GM21529 (cell line): ENCODE measurements at regions not wholly inside any gene's neighbourhood (a gene's known extent, or its start where the extent isn't known, plus 50 kb on each side); places are given as distances from the start of the nearest gene placed in this dataset.
"Not testable (repeated sequence)": the region's sequence is repeated elsewhere in the genome, so short reads cannot be mapped to it uniquely, and the experiment has no call there.

Experiments used
- ATAC-seq: cut with Tn5 transposase; IDR thresholded peaks from one replicate; pipeline ENCODE4 v1.9.1; 2021; ENCODE audit not compliant: unreplicated experiment

DNA sequence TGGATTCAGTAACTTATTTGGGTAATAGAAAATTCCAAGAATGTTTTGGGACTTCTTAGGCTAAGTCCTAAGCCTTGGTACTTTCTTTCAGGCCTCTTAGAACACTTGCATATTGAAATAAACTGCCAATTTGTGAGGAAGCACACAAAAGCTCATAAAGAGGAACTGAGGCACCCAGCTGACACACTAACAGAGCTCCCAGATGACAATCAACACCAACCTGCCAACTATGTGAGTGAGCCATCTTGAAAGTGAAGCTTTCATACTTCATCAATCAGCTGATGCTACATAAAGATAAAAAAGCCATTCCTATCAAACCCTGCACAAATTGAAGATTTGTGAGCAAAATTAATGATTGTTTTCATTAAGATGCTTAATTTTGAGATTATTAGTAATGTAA is 832.5 kb upstream of the EPHA7 start:
- ATAC-seq: no peak

DNA sequence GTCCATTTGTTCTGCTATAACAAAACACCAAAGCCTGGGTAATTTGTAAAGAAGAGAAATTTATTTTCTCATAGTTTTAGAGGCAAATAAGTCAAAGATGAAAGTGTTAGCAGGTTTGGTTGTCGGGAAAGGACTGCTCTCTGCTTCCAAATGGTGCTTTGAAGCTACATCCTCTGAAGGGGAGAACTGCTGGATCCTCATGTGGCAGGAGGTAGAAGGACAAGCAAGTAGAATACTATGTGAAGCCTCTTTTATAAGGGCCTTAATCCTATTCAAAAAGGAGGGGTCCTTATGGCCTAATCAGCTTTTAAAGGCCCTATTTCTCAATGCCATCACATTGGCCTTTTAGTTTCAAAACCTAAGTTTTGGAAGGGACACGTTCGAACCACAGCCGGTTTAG is 826.0 kb upstream of the EPHA7 start:
- ATAC-seq: no peak

DNA sequence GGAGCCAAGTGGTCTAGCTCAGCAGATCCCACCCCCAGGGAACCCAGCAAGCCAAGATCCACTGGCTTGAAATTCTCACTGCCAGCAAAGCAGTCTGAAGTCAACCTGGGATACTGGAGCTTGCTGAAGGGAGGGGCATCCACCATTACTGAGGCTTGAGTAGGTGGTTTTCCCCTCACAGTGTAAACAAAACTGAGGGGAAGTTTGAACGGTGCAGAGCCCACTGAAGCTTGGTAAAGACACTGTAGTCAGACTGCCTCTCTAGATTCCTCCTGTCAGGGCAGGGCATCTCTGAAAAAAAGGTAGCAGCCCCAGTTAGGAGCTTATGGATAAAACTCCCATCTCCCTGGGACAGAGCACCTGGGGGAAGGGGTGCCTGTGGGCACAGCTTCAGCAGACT is 819.5 kb upstream of the EPHA7 start:
- no peak for ATAC-seq

DNA sequence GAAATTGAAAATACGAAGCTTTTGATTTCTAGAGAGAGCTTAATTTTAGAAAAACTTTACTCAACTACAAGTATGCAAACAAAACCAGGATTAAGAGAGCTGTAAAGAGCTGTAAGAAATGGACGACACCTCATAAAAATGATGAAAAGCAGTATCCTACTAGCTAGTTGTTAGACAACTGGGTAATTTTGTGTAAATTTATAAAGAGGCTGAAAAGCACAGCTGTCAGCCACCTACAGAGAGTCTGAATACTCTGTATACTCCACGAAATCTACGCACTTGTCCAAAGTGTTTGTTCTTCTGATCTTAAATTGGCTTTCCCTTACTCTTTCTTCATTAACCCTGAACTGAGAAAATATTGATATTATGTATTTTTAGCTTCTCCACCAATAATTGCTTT is 808.4 kb upstream of the EPHA7 start:
- ATAC-seq: no peak

DNA sequence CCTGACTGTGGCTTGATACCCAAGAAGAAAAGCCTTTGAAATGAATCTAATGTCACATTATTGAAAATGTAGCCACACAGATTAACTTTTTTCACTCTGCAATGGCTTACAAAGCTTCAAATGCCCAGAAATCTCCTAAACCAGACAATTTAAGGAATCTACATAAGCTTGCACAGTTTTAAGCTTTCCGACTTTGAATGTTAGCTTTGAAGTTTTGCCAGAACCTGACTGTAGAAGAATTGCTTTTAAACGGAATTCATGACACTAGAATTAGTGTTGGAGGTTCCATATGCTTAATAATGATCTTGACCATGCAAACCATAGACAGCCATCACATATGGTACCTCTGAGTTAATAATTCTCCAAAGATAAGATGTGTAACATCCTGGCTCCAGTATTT is 798.5 kb upstream of the EPHA7 start:
- no peak for ATAC-seq

DNA sequence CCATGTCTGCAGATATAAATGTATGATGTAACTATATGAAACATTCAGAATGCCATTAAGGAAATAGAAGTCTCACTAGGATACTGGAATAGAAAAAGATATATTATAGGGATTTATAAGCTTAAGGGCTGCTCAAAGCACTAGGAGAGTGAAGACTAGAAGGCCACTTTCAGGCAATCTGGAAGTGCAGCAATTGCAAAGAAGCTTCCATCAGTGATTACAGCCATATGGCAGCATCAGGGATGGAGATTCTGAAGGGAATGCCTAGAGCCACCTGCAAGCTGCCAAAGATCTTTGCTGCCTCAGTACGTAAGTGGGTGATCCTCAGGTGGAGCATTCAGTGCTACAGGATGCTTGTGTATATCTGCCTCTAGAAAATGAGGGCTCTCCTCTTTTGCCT is 796.2 kb upstream of the EPHA7 start:
- no peak for ATAC-seq

DNA sequence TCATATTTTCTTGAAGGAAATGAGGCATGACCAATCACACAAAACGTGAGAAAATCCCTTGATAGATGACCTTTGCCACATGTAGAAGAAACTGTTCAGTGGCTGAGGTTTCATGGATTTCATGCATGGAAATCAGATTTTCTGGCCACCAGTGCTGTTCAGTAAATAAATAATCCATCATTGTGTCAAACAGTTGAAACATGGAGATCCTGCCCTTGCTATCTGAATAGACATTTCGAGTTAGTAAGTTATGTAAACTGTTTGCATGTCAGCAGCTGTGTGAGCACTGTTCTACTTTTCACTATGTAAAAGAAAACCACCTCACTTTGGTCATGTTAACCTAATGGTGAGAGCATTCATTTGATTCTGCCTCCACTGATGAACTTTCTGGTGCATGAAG is 793.9 kb upstream of the EPHA7 start:
- ATAC-seq: no peak

DNA sequence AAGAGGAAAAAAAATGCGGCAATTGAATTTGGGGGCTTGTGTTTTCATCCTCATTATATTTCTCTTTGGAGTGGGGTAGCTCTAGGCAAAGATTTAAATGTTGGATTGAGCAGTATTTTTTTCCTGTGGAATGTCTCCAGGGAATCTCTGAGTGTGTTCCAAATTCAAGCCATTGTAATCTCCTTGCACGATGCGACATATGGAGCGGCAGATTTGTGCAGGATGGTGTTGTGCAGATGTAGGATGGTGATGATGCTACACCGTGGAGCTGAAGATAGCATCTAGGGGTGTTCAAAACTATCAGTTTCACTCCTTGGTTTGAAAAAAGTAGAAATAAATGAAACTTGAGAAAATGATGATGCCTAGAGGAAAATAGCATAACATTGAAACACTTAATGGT is 777.5 kb upstream of the EPHA7 start:
- ATAC-seq: no peak

DNA sequence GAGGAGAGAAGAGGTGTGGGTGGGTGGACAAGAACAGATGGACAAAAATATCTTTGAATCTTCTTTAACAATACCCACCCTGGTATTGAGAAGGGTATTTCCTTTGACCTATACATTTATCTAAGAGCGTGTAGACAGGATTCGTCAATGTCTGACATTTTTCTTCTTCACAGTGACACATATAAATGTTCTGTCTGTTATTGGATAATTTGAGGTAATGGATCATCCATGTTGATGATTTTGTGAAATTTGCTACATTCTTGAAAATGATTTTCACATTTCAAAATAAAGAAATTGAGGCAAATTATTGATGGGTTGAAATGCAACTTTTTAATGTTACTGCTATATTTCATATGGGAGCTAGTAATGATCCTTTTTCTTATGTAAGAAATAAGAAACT is 770.7 kb upstream of the EPHA7 start:
- ATAC-seq: no peak

DNA sequence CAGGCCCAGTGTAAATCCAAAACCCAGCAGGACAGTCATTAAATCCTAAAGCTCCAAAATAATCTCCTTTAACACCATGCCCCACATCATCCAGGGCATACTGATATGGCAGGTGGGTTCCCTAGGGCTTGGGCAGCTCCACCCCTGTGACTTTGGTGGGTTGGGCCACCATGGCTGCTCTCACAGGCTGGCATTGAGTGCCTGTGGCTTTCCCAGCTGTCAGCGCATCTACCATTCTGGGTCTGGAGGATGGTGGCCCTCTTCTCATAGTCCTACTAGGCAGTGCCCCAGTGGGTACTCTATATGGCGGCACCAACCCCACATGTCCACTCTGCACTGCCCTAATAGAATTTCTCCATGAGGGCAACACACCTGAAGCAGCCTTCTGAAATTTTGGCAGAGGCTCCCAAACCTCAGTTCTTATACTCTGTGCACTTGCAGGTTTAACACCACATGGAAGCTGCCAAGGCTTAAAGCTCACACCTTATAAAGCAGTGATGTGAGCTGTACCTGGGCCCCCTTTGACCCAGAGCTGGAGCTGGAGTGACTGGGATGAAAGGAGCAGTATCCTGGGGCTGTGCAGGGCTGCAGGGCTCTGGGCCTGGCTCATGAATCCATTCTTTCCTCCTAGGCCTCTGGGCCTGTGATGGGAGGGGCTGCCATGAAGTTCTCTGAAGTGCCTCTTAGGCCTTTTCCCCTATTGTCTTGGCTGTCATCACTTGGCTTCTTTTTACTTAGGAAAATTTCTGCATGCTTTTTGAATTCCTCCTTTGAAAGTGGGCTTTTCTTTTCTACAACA is 765.5 kb upstream of the EPHA7 start:
- ATAC-seq: no peak

DNA sequence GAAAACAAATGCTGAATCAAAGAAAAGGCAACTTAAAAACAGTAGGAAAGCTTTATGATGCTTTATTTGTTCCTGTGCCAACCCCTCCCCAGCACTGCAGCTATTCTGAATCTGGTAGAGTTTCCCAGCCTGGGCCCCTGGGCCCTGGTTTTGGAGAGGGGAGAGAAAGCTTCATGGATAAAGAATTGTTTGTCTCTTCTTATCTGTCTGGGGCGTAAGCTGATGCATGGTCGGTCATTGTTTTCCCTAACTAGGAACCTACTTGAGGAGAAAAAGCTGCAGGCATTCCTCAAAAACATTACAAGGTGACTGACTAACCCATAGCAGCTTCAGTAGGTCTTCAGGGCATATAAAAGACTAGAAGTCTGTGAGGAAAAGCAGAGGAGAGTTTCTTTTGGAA is 758.1 kb upstream of the EPHA7 start:
- no peak for ATAC-seq

DNA sequence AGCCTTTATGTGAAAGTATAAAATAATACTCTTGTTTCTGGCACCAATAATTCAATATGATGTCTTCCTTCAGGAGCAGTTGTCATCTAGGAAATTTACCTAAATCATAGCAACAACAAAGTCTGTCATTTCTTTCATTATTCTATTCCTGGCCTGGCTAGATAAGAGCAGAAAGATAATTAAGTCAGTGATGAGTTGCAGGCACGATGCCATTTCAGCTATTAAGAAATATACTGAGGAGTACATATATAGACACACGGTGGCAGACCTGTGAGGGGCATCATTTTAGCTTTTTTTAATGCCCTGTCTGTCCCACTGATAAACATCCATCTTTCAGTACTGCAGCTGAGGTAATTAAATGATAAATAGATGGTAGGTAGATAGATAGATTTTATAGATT is 756.1 kb upstream of the EPHA7 start:
- no peak for ATAC-seq

DNA sequence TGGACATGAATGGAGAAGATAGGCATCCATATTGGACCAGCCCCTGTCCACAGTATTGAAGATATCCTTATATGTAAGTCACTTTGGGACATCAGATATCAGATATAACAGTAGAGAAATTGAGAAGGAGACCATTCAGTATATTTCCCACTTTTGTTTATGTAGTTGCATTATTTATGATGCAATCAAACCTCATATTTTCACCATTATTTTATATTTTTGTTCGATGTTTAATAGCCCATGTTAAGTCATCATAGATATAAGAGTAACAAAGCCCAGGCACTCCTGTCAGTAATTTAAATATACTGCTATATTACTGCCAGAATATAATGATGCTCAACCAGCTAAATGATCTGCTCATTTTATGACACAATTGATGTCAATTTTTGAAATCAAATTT is 744.5 kb upstream of the EPHA7 start:
- no peak for ATAC-seq

DNA sequence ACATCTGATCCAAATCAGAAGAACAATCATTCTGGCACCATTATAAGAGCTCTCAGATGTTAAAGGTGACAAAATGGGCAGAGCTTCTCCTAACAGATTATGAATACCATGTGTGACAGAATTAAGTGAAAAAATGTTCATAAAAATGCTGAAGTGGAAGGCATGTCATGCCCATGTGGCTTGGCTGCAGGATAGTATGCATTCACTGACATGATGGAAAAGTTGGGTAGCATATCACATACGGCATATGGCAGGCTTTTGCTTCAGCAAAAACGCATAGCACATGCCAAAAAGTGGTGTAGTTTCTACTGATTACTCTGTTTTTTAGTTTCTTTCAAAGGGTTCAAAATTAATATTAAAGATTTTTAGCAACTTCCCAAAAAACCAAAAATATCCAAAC is 731.5 kb upstream of the EPHA7 start:
- ATAC-seq: no peak

DNA sequence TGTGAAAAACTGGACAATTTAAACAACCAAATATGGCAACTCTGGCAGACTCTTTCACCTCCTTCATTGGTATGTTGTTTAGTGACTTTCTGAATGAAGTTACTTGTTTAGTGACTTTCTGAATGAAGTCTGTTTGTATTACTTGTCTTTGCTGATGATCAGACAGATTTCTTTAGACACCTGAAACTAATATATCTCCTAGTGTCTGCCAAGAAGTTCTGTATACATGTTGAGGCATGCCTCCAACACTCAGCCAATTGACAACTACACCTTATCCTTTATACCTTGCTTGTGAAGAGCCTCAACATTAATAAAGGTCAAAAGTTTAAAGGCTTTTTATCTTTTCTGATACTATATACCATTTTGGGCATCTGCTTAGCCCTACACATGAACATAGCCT is 725.4 kb upstream of the EPHA7 start:
- no peak for ATAC-seq

DNA sequence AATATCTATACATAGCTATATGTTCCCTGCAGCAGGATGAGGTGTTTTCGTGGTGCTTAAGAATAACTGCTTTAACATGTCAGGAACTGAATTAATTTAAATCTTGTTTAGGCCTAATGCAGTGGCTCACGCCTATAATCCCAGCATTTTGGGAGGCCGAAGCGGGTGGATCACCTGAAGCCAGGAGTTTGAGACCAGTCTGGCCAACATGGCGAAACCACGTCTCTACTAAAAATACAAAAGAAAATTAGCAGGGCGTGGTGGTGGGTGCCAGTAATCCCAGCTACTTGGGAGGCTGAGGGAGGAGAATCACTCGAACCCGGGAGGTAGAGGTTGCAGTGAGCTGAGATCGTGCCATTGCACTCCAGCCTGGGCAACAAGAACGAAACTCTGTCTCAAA is 717.8 kb upstream of the EPHA7 start:
- ATAC-seq: not testable (repeated sequence)

DNA sequence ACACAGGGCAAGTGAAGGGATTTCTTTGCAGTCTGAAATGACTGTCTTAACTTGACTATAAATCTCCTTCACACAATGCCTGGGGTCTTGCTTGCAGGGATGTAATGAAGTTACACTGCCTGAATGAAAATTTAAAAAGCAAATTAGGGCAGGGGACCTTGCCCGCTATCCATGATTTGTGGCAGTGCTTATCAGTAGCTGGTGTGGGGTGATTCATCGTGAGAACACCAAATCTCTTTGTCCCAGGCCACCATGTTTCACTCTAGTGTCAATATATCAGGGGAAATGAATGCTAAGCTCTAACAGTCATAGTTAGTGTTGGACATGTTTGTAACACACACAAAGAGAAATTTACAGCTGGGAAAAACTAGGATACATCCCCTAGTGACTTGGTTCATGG is 713.7 kb upstream of the EPHA7 start:
- no peak for ATAC-seq

DNA sequence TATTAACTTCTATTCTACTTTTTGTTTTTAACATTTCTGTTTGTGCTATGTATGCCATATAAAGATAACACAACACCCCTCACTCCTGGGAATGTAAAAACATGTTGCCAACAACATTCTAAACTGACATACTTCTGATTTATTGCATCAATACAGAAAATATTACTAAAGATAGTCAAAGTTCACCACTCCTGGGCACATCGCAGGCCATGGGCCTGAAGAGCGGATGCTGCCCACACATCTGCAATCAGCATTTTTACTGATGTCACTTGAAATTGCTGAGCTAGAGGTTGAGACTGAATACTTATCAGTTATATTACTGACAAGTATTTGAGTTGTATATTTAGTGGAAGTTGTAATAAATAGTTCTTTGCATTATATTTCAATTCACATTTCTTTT is 711.9 kb upstream of the EPHA7 start:
- no peak for ATAC-seq

DNA sequence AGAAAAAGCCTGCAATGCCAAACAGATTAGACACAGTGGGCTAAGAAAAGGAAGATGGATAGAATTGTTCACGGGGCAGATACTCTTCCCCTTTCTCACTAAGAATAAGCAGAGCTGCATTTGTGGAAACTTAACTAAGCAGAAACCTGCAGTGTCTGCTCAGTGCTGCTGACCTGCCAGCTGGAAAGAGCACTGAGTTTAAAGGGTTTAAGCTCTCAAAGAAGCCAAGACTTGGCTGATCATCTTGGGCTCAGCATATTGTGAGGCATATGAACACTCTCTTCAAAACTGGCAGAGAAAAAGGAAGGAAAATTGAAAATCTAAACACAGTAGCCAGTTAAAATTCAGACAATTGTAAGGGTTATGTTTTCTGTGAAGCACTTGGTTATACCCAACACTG is 711.1 kb upstream of the EPHA7 start:
- no peak for ATAC-seq

DNA sequence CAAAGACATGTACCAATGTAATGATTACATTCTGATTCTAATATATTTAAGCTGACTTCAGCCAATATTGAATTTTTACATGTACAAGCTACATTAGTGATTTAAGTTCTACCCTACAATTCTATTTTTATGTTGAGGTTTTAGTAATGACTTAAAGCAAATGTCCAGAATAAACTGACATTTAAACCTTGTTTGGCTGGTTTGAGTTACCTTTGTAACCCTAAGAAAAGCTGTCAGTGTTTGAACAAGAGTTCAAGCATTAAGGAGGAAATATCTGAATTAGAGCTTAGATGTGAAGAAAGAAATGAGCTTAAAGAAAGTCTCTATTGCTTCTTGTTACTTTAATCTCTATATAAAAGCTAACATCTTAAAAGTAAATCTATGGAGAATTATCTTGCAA is 710.6 kb upstream of the EPHA7 start:
- ATAC-seq: no peak

DNA sequence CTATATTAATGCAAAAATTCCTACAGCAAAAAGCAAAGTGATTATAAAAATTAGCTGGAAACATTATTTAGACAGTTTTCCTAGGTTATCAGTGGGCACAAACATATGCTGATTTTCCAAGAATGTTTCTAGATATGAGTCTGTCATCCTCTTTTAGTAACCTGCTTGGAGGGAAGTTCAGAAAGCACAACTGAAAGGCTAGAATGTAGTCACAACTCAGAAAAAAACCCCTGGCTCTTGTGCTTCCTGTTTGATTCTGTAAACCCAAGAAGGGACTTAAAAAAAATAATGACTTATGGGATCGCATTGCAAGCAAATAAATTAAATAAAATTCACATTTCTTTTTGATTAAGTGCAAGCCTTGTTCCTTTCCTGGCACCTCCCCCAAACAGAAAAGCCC is 708.4 kb upstream of the EPHA7 start:
- no peak for ATAC-seq

DNA sequence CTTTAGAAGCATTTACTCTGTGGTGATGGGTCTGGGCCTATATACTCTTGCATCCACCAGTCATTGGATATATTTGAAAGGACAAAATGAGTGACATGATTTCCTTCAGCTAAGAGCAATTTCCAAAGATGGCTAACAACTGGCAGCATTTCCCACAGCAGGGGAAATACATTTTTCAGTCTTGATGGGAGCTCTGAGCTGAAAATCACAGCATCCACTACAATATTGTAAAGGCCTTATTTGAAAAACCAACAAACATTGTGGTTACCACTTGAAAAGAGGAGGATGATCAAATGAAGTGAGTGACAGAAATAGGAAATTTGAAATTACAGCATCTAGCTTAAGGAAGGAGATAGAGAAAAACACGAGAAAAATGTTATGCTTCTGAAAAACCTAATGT is 705.0 kb upstream of the EPHA7 start:
- no peak for ATAC-seq

DNA sequence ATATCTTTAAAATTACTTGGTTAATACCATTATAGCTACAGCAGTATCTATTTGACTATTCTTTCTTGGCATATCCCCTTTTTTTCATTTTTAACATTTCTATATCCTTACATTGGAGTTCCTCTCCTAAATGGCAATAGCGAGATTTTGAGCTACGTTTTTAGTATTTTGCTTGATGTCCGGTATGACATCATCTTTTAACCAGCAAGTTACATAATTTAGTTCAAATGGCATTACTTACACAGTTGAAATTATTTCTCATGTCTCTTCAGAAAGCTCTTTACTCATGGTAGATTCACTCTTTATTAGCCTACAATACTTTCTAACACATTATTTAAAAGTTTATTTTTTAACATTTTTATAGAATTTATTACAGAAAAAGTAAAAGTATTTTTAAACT is 701.7 kb upstream of the EPHA7 start:
- ATAC-seq: no peak

DNA sequence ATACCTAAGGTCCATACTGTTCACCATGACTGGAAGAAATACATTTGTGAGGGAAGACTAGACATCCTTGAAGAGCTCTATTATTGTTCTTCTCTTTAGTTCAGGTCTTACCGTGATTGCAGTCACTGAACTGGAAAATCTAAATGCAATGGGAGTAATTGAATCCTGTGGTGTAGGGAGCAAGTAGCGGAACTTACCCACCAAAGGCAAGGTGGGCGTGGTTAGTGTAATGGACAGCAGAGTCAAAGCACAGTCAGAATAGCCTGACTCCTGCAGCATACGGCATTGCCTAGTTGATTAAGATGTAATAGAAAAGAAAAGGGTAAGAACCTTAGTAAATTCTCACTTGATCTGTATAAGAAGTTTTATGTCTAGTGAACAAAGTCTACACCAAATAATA is 679.7 kb upstream of the EPHA7 start:
- no peak for ATAC-seq
